CD4-positive, alpha-beta T cell treated with Interleukin-1 beta for 1 hour (primary cell): ENCODE measurements at regions not wholly inside any gene's neighbourhood (a gene's known extent, or its start where the extent isn't known, plus 50 kb on each side); places are given as distances from the start of the nearest gene placed in this dataset.

Experiments
- DNase-seq, 2 donors: peaks; one replicate each; pipeline ENCODE4 v3.0.0-alpha.2; 2020 to 2022

GRCh38 chr13:97798171-97798821, 155.2 kb upstream of the IPO5 start:
- DNase-seq: no peak

GRCh38 chr13:97798836-97799235, 154.6 kb upstream of the IPO5 start:
- no peak for DNase-seq

GRCh38 chr13:97802213-97802612, 151.3 kb upstream of the IPO5 start:
- no peak for DNase-seq

- no peak for DNase-seq
These were observed 143.9 kb upstream of the IPO5 start for GRCh38 chr13:97809576-97809975.

- no peak for DNase-seq
These were observed 143.3 kb upstream of the IPO5 start for GRCh38 chr13:97810152-97810551.

- DNase-seq: no peak
These were observed 131.1 kb upstream of the IPO5 start for GRCh38 chr13:97822377-97822776.

- DNase-seq: no peak
These were observed 127.0 kb upstream of the IPO5 start for GRCh38 chr13:97826421-97827012.

- no peak for DNase-seq
These were observed 119.2 kb upstream of the IPO5 start for GRCh38 chr13:97834250-97834649.

GRCh38 chr13:97843189-97843588, 110.3 kb upstream of the IPO5 start:
- DNase-seq: no peak

- DNase-seq: no peak
These were observed 109.3 kb upstream of the IPO5 start for GRCh38 chr13:97844151-97844550.

GRCh38 chr13:97848886-97849285, 104.6 kb upstream of the IPO5 start:
- DNase-seq: no peak

- no peak for DNase-seq
These were observed 104.2 kb upstream of the IPO5 start for GRCh38 chr13:97849305-97849704.

- DNase-seq: no peak
These were observed 102.2 kb upstream of the IPO5 start for GRCh38 chr13:97851269-97851668.

- DNase-seq: no peak
These were observed 101.1 kb upstream of the IPO5 start for GRCh38 chr13:97852181-97852874.

GRCh38 chr13:97853550-97853949, 99.9 kb upstream of the IPO5 start:
- DNase-seq: no peak

GRCh38 chr13:97855570-97856303, 97.7 kb upstream of the IPO5 start:
- peak in 1 of 2 donors; percentile 18 for DNase-seq

GRCh38 chr13:97856304-97856675, 97.2 kb upstream of the IPO5 start:
- no peak for DNase-seq

GRCh38 chr13:97858161-97858560, 95.3 kb upstream of the IPO5 start:
- DNase-seq: no peak

GRCh38 chr13:97866346-97866745, 87.1 kb upstream of the IPO5 start:
- no peak for DNase-seq

- no peak for DNase-seq
These were observed 86.7 kb upstream of the IPO5 start for GRCh38 chr13:97866751-97867150.

GRCh38 chr13:97873398-97873797, 80.1 kb upstream of the IPO5 start:
- DNase-seq: no peak

- DNase-seq: no peak
These were observed 78.3 kb upstream of the IPO5 start for GRCh38 chr13:97875218-97875617.

GRCh38 chr13:97875911-97876310, 77.6 kb upstream of the IPO5 start:
- DNase-seq: no peak
